ENCODE measurements at regions not wholly inside any gene's neighbourhood (a gene's known extent, or its start where the extent isn't known, plus 50 kb on each side); places are given as distances from the start of the nearest gene placed in this dataset.

DNA sequence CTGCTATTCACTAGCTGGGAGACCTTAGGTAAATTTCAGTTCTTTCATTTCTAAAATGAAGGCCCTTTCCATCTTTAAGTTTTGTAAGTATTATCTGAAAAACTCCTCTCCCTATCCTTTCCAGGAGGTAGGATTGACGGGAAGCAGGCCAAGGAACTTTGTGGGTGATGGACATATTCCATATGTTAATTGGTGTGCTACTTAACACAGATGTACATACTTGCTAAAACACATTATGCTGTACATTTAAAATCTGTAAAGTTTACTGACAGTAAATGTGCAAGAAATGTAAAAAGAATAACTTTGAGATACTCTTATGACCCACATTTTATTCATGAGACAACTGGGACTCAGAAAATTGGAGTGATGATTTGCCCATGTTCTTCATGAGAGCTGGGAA is 329.8 kb upstream of the LRRC3B start:
- TF ChIP-seq CTCF (IDR thresholded peaks at IDR 0.05) = no peak
- TF ChIP-seq POLR2A (IDR thresholded peaks at IDR 0.05) = no peak
- TF ChIP-seq POLR2AphosphoS5 (IDR thresholded peaks at IDR 0.05; ENCODE audit: insufficient read depth in 1 of 2, low read depth in 1 of 2) = no peak

Measured in vagina (tissue), 2 donors.